Activated B cell treated with CpG ODN at 0.5 μM for 24 hours (primary cell): ENCODE measurements at regions not wholly inside any gene's neighbourhood (a gene's known extent, or its start where the extent isn't known, plus 50 kb on each side); places are given as distances from the start of the nearest gene placed in this dataset.

Source experiments
- ATAC-seq: fragments of 200-7000 bp; cut with Tn5 transposase; one replicate; pipeline ENCODE4 v1.10.0; 2021; ENCODE audit warnings: low read depth, mild to moderate bottlenecking, moderate library complexity
- CTCF ChIA-PET: fragments of 350-600 bp; sonication (Branson Sonifier 250); formaldehyde crosslinking; loops from one replicate; lab custom pipeline; 2021; ENCODE audit warnings: antibody characterized with exemption; lab: Charles Lee
- POLR2A ChIA-PET: fragments of 350-600 bp; sonication (Branson Sonifier 250); formaldehyde crosslinking; loops from one replicate; lab custom pipeline; 2021; ENCODE audit warnings: antibody characterized with exemption; lab: Charles Lee
- DNase-seq: peaks from one replicate; pipeline ENCODE4 v3.0.0; 2022
- H3K27ac Mint-ChIP-seq: one replicate; pipeline ENCODE4 v1.8.0; 2020; ENCODE audit warnings: mixed read lengths
- H3K27me3 Mint-ChIP-seq: one replicate; pipeline ENCODE4 v1.8.0; 2021; ENCODE audit warnings: mixed read lengths
- H3K36me3 Mint-ChIP-seq: one replicate; pipeline ENCODE4 v1.8.0; 2021; ENCODE audit warnings: low read depth, mixed read lengths
- H3K4me1 Mint-ChIP-seq: one replicate; pipeline ENCODE4 v1.8.0; 2021; ENCODE audit warnings: mixed read lengths
- H3K4me3 Mint-ChIP-seq: one replicate; pipeline ENCODE4 v1.8.0; 2020; ENCODE audit warnings: mild to moderate bottlenecking, mixed read lengths
- H3K9me3 Mint-ChIP-seq: one replicate; pipeline ENCODE4 v1.8.0; 2020; ENCODE audit warnings: mixed read lengths
- intact Hi-C: fragments of 100-400 bp; cut with micrococcal nuclease; formaldehyde crosslinking; loops from one replicate; pipeline ENCODE4 v1.15.1; 2024
- TF ChIP-seq, protein P1 (sequence below): fragments of 200-600 bp; IDR thresholded peaks from one replicate; pipeline ENCODE4 v1.8.0; 2022; ENCODE audit warnings: antibody characterized with exemption, mild to moderate bottlenecking

DNA sequence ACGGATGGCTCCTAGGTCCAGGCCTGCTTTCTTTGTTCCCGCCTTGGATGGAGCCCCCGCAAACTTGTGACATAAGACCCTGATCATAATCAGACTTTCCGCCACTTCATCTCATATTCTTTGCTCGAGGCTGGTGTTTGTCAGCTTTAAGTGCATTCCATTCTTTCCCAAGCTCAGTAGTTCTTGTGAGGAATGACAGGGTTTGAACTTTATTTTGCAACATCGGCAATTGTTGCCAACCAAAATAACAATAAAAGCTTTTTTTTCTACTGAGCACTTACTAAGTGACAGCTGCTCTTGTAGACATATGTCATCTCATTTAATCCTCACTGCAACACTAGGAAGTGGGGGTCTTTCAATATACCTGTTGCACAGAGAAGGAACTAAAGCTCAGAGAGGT, 178.8 kb upstream of the ST6GAL2 start:
- ATAC-seq = no peak
- no peaks in the 10 kb centered on the region for H3K9me3 Mint-ChIP-seq
- TF ChIP-seq, protein P1, sequence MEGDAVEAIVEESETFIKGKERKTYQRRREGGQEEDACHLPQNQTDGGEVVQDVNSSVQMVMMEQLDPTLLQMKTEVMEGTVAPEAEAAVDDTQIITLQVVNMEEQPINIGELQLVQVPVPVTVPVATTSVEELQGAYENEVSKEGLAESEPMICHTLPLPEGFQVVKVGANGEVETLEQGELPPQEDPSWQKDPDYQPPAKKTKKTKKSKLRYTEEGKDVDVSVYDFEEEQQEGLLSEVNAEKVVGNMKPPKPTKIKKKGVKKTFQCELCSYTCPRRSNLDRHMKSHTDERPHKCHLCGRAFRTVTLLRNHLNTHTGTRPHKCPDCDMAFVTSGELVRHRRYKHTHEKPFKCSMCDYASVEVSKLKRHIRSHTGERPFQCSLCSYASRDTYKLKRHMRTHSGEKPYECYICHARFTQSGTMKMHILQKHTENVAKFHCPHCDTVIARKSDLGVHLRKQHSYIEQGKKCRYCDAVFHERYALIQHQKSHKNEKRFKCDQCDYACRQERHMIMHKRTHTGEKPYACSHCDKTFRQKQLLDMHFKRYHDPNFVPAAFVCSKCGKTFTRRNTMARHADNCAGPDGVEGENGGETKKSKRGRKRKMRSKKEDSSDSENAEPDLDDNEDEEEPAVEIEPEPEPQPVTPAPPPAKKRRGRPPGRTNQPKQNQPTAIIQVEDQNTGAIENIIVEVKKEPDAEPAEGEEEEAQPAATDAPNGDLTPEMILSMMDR = no peak
- ChIA-PET POLR2A (no interaction called here), CTCF (no interaction called here)
- H3K27ac Mint-ChIP-seq = no peak overlapping the region
- H3K4me3 Mint-ChIP-seq = no peak overlapping the region
- no peaks in the 10 kb centered on the region for H3K36me3 Mint-ChIP-seq
- H3K27me3 Mint-ChIP-seq = no peaks in the 10 kb centered on the region
- no peak for DNase-seq
- intact Hi-C loops = no loop called here
- no peaks in the 10 kb centered on the region for H3K4me1 Mint-ChIP-seq

DNA sequence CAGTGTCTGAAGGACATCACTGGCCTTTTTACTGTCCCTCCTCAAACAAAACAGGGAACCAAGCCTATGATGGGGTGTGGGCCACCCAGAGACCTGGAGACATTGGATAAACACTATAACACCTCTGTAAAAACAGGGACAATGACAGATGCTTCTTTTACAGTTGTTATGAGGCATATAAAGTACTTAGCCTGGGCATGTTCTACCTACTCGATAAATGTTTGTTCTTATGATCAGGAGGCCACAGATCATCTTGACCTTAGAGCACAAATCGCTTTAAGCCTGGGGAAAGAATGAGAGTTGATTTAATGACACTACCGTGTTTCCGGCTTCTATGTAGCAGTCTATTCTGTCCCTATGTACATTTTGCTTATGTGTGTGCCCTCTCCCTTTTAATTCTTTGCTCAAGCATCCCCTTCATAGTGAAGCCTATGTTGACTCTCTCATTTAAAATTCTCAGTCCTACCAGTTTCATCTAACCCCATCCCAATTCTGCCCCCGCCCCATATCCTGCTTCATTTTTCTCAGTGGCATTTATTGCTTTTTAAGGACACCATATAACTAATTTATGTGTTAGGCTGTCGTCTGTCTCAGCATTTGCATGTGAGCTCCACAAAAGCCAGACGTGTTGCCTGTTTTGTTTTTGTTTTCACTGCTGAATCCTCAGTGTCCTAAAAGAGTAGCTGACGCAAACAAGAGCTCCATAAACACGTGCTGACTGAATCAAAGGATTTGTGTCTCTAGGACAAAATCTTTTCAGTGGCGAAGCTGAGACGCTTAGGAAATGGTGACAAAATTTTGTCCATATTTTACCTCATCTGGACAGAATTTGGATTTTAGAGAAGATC, 182.3 kb upstream of the ST6GAL2 start:
- no peak overlapping the region for H3K27ac Mint-ChIP-seq
- intact Hi-C loops = no loop called here
- no peak for ATAC-seq
- no peak overlapping the region for H3K4me3 Mint-ChIP-seq
- H3K27me3 Mint-ChIP-seq = no peaks in the 10 kb centered on the region
- no peak for DNase-seq
- H3K36me3 Mint-ChIP-seq = no peaks in the 10 kb centered on the region
- ChIA-PET POLR2A (no interaction called here), CTCF (no interaction called here)
- TF ChIP-seq, protein P1 = no peak
- no peaks in the 10 kb centered on the region for H3K9me3 Mint-ChIP-seq
- no peaks in the 10 kb centered on the region for H3K4me1 Mint-ChIP-seq

DNA sequence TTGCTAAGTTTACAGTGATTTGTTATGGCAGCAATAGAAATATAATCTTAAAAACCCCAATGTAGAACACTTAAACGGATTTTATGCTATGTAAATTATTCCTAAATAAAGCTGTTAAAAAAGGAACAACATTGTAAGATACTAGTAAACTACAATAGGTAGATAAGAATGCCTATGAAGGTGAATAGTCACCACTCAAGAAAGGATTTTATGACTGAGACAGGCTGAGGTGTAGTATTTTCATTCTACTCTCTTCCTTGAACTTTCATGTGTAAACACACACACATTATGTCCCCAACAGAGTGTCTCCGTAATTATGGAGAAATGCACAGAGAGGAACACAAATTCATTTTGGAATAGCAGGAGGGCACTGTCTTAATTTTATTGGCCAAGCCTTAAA, 183.9 kb upstream of the ST6GAL2 start:
- DNase-seq (no peak), ATAC-seq (no peak)
- no peak overlapping the region for H3K27ac Mint-ChIP-seq
- no peaks in the 10 kb centered on the region for H3K9me3 Mint-ChIP-seq
- no peaks in the 10 kb centered on the region for H3K27me3 Mint-ChIP-seq
- CTCF ChIA-PET = no interaction called here
- H3K4me3 Mint-ChIP-seq = no peak overlapping the region
- H3K36me3 Mint-ChIP-seq = no peaks in the 10 kb centered on the region
- H3K4me1 Mint-ChIP-seq = no peaks in the 10 kb centered on the region
- POLR2A ChIA-PET = no interaction called here
- TF ChIP-seq, protein P1 = no peak
- intact Hi-C loops = no loop called here

DNA sequence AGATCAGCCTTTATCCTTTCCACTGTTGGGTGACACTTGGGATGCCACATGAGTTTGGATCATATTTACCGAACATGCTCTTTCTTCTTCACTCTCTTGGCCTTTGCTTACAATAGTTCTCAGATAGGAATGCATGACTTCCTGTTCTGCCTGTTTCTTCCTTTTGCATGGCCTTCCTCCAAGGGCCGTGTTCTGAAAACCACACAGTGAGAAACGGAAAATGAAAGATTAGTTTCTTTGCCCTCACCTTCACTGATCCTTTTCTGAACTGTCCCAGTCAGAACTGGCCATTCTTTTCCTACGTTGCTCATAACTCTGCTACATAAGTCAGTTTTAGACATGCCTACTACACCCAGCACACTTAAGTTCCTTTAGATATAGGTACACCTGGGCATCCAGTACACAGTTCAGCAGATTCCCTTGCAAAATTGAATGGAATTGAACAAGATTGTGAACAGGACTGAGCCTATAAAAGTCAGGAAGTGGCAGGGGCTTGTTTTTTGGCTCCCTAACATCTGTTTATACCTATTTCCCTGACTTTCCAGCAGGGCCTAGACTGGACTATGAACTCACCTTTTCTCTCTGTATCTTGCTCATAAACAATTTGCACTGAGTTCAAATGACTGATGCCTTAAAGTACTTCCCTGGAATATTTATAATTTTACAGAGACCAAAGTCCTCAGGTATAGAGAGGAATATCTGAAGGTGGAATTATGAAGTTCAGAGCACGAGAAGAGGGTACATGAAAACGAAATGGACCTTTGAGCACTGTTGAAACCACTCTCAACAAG, 186.4 kb upstream of the ST6GAL2 start:
- no peak overlapping the region for H3K4me3 Mint-ChIP-seq
- ATAC-seq (no peak), DNase-seq (no peak)
- no peaks in the 10 kb centered on the region for H3K36me3 Mint-ChIP-seq
- no peaks in the 10 kb centered on the region for H3K27me3 Mint-ChIP-seq
- TF ChIP-seq, protein P1 = no peak
- POLR2A ChIA-PET = no interaction called here
- no peak overlapping the region for H3K27ac Mint-ChIP-seq
- H3K9me3 Mint-ChIP-seq = no peaks in the 10 kb centered on the region
- intact Hi-C loops = no loop called here
- CTCF ChIA-PET = no interaction called here
- H3K4me1 Mint-ChIP-seq = no peaks in the 10 kb centered on the region

DNA sequence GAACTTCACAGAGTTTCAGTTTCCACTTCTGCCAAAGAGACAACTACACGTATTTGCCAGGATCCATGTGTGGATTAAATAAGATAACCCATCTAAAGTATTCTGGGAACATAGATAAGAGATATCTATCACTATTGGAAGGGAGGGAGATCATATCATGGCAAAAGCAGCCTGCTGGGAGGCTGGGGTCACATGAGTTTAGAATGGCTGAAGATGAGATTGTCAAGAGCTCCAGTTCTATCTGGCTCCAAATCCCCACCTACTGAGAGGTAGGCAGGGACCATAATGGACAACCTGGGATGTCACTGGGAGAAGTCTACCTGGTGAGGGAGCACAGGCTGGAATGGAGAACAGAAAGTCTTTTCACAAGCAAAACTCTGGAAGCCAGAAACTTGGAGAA, 192.6 kb upstream of the ST6GAL2 start:
- POLR2A ChIA-PET = no interaction called here
- H3K36me3 Mint-ChIP-seq = no peaks in the 10 kb centered on the region
- intact Hi-C loops = no loop called here
- CTCF ChIA-PET = no interaction called here
- TF ChIP-seq, protein P1 = no peak
- no peak overlapping the region for H3K27ac Mint-ChIP-seq
- H3K4me1 Mint-ChIP-seq = no peaks in the 10 kb centered on the region
- no peak overlapping the region for H3K4me3 Mint-ChIP-seq
- ATAC-seq (no peak), DNase-seq (no peak)
- H3K27me3 Mint-ChIP-seq = no peaks in the 10 kb centered on the region
- no peaks in the 10 kb centered on the region for H3K9me3 Mint-ChIP-seq
